ENCODE measurements at regions not wholly inside any gene's neighbourhood (a gene's known extent, or its start where the extent isn't known, plus 50 kb on each side); places are given as distances from the start of the nearest gene placed in this dataset.

- no peak for DNase-seq (ENCODE audit: low read depth)
Observed at GRCh38 chr2:234306426-234307173, 190.3 kb downstream of the ARL4C start.

GRCh38 chr2:234305846-234306245, 191.0 kb downstream of the ARL4C start:
- DNase-seq (ENCODE audit: low read depth) = no peak

- DNase-seq (ENCODE audit: low read depth) = no peak
Observed at GRCh38 chr2:234304950-234305349, 191.9 kb downstream of the ARL4C start.

GRCh38 chr2:234302664-234302991, 194.3 kb downstream of the ARL4C start:
- DNase-seq (ENCODE audit: low read depth) = no peak

GRCh38 chr2:234300932-234301823, 195.7 kb downstream of the ARL4C start:
- DNase-seq (ENCODE audit: low read depth) = no peak

- DNase-seq (ENCODE audit: low read depth) = no peak
Observed at GRCh38 chr2:234300391-234300925, 196.4 kb downstream of the ARL4C start.

- no peak for DNase-seq (ENCODE audit: low read depth)
Observed at GRCh38 chr2:234298918-234299317, 198.0 kb downstream of the ARL4C start.

- DNase-seq (ENCODE audit: low read depth) = no peak
Observed at GRCh38 chr2:234296991-234297390, 199.9 kb downstream of the ARL4C start.

GRCh38 chr2:234293973-234294372, 202.9 kb downstream of the ARL4C start:
- DNase-seq (ENCODE audit: low read depth) = no peak

- DNase-seq (ENCODE audit: low read depth) = no peak
Observed at GRCh38 chr2:234292962-234293243, 204.0 kb downstream of the ARL4C start.

GRCh38 chr2:234292205-234292961, 204.5 kb downstream of the ARL4C start:
- peak; percentile 41 for DNase-seq (ENCODE audit: low read depth)

- no peak for DNase-seq (ENCODE audit: low read depth)
Observed at GRCh38 chr2:234291765-234292204, 205.1 kb downstream of the ARL4C start.

GRCh38 chr2:234290671-234291070, 206.2 kb downstream of the ARL4C start:
- DNase-seq (ENCODE audit: low read depth) = peak; percentile 61

- DNase-seq (ENCODE audit: low read depth) = no peak
Observed at GRCh38 chr2:234289834-234290590, 206.9 kb downstream of the ARL4C start.

- DNase-seq (ENCODE audit: low read depth) = peak; percentile 49
Observed at GRCh38 chr2:234288974-234289455, 207.9 kb downstream of the ARL4C start.

- DNase-seq (ENCODE audit: low read depth) = no peak
Observed at GRCh38 chr2:234287650-234288049, 209.2 kb downstream of the ARL4C start.

- DNase-seq (ENCODE audit: low read depth) = no peak
Observed at GRCh38 chr2:234286956-234287355, 209.9 kb downstream of the ARL4C start.

GRCh38 chr2:234286118-234286598, 210.7 kb downstream of the ARL4C start:
- DNase-seq (ENCODE audit: low read depth) = no peak

- no peak for DNase-seq (ENCODE audit: low read depth)
Observed at GRCh38 chr2:234285541-234285940, 211.3 kb downstream of the ARL4C start.

GRCh38 chr2:234279637-234280036, 217.2 kb downstream of the ARL4C start:
- no peak for DNase-seq (ENCODE audit: low read depth)

GRCh38 chr2:234278556-234279255, 218.2 kb downstream of the ARL4C start:
- DNase-seq (ENCODE audit: low read depth) = no peak
